GM12878 (cell line): ENCODE measurements at regions not wholly inside any gene's neighbourhood (a gene's known extent, or its start where the extent isn't known, plus 50 kb on each side); places are given as distances from the start of the nearest gene placed in this dataset.

ENCODE experiments used
- CBX3 ChIP-seq: fragments of 200-600 bp; sonication (generic); IDR thresholded peaks from 2 replicates; pipeline ENCODE4 v1.6.1; 2016; ENCODE audit warnings: low read depth, borderline replicate concordance
- E2F8 ChIP-seq: fragments of 450-650 bp; IDR thresholded peaks from 2 replicates; pipeline ENCODE4 v1.6.1; 2018; ENCODE audit warnings: mild to moderate bottlenecking, low read depth, moderate library complexity; ENCODE audit not compliant: partially characterized antibody
- IRF4 ChIP-seq: IDR thresholded peaks from 2 replicates; pipeline ENCODE4 v1.6.1; 2011; ENCODE audit warnings: low read depth, low read length
- NBN ChIP-seq: fragments of 450-650 bp; IDR thresholded peaks from 2 replicates; pipeline ENCODE4 v1.6.1; 2016
- NR2F1 ChIP-seq: fragments of 450-650 bp; conservative IDR thresholded peaks from 2 replicates; pipeline ENCODE4 v1.6.1; 2017; ENCODE audit warnings: mild to moderate bottlenecking
- POLR2A ChIP-seq: IDR thresholded peaks from 2 replicates; pipeline ENCODE4 v1.6.1; 2011; ENCODE audit warnings: low read depth, mild to moderate bottlenecking, low read length
- PRDM15 ChIP-seq: fragments of 450-650 bp; formaldehyde crosslinking; IDR thresholded peaks from 2 replicates; pipeline ENCODE4 v1.4.0; 2020; ENCODE audit warnings: mild to moderate bottlenecking, moderate library complexity
- RB1 ChIP-seq: fragments of 450-650 bp; formaldehyde crosslinking; IDR thresholded peaks from 2 replicates; pipeline ENCODE4 v1.6.1; 2017; ENCODE audit warnings: mild to moderate bottlenecking, borderline replicate concordance
- SUZ12 ChIP-seq: fragments of 200-600 bp; sonication (generic); IDR thresholded peaks from one replicate; pipeline ENCODE4 v1.6.1; 2018; ENCODE audit warnings: antibody characterized with exemption, mild to moderate bottlenecking; ENCODE audit not compliant: unreplicated experiment

GRCh38 chr3:144665567-144666053 is 694.0 kb downstream of the DIPK2A start (continued):
- TF ChIP-seq E2F8 (no peak), CBX3 (no peak), NBN (no peak), IRF4 (no peak), NR2F1 (no peak), SUZ12 (no peak), POLR2A (no peak), PRDM15 (CRISPR knock-in tag) (no peak), RB1 (no peak)
